ENCODE measurements at regions not wholly inside any gene's neighbourhood (a gene's known extent, or its start where the extent isn't known, plus 50 kb on each side); places are given as distances from the start of the nearest gene placed in this dataset.

DNA sequence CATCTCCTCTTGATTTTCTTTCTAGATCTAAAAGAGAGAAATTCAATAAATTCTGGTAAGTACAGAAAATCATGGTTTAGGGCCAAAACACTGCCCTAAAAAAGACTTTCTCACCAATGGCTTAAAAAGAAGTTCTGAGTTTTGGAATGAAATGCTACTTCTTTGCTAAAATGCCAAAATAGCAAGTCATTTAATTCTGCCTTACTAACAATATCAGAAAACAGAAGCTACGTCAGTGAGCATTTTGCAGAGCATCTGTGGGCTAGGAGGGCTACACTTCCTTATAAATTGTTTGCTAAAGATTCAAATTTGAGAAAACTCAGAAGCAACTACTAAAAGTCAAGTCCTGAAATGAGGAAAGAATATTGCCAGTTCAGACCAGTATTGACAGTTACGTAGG lies 560.8 kb upstream of the CELF2 start:
- TF ChIP-seq POLR2A (IDR thresholded peaks at IDR 0.05) = no peak
- TF ChIP-seq, protein P1, sequence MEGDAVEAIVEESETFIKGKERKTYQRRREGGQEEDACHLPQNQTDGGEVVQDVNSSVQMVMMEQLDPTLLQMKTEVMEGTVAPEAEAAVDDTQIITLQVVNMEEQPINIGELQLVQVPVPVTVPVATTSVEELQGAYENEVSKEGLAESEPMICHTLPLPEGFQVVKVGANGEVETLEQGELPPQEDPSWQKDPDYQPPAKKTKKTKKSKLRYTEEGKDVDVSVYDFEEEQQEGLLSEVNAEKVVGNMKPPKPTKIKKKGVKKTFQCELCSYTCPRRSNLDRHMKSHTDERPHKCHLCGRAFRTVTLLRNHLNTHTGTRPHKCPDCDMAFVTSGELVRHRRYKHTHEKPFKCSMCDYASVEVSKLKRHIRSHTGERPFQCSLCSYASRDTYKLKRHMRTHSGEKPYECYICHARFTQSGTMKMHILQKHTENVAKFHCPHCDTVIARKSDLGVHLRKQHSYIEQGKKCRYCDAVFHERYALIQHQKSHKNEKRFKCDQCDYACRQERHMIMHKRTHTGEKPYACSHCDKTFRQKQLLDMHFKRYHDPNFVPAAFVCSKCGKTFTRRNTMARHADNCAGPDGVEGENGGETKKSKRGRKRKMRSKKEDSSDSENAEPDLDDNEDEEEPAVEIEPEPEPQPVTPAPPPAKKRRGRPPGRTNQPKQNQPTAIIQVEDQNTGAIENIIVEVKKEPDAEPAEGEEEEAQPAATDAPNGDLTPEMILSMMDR (IDR thresholded peaks at IDR 0.05) = no peak
- H3K27me3 ChIP-seq = no peaks in the 10 kb centered on the region
- H3K9me3 ChIP-seq = no peaks in the 10 kb centered on the region
- no peaks in the 10 kb centered on the region for H3K36me3 ChIP-seq
- no peak overlapping the region for H3K4me3 ChIP-seq (replicated peaks in 1 of 3)
- DNase-seq = no peak
- WGBS, 2 donors = 92% methylated on average over 2 of the region's 2 CpGs
- intact Hi-C loops (cut with DNase I) = no loop called here
- no peak overlapping the region for H3K27ac ChIP-seq
- no peaks in the 10 kb centered on the region for H3K4me1 ChIP-seq

DNA sequence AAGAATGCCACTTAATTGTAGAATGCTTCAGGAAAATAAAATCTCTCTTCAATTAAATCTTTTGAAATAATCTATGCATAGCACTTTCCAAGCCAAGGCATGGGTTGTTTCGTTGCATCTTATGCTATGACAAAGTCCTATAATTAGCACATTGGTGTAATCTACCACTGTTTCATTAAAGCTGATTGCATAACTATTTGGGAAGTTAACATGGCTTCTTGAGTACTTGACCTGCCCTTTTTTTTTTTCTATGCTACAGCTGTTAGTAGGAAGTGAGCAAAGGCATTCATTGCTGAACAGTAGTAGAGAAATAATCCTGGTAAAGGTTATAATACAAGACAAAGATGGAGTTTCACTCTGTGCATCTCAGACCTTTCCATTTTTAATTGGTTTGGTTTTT lies 557.2 kb upstream of the CELF2 start:
- DNase-seq = no peak
- Histone ChIP-seq H3K9me3 (no peaks in the 10 kb centered on the region), H3K36me3 (no peaks in the 10 kb centered on the region), H3K4me3 (replicated peaks in 1 of 3) (no peak overlapping the region), H3K4me1 (no peaks in the 10 kb centered on the region), H3K27ac (no peak overlapping the region), H3K27me3 (no peaks in the 10 kb centered on the region)
- TF ChIP-seq, protein P1 (IDR thresholded peaks at IDR 0.05) = no peak
- TF ChIP-seq POLR2A (IDR thresholded peaks at IDR 0.05) = no peak
- intact Hi-C loops (cut with DNase I) = no loop called here
- WGBS, 2 donors = 77 to 88% methylated on average over 1 of the region's 1 CpG

DNA sequence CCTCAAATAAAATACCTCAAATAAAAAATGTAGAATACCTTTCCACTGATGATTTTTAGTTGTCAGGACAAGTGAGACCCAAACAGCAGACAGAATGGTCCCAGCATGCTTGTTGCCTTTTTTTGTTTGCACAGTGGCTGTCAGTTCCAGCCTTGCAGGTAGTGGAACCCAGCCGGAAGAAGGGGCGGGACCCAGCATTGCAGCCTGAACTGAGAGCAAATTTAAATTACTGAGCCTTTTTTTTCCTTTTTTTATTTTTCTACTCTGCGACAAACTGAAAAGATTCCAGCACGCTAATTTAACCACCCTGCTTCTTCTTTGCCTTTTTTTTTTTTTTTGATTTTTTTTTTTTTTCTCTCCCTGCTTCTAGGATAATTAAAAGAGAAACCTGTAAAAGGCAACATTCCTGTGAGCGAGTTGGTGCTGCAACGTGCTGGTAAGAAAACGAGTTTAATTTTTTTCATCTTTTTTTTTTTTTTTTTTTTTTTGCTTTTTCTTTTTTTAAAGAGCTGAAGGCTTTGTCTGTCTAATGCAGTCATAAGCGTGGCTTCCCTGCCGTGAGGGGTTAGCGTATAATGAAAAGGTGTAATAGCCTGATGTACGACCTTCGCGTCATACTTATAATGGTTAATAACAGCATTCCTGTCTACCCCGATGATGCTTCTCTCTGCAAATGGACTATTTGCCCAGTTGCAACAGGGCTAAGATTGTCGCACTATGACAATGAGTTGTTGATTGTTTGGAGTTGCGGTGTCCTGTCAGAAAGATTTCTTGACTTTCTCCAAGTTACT lies 555.3 kb upstream of the CELF2 start:
- Histone ChIP-seq H3K9me3 (no peaks in the 10 kb centered on the region), H3K4me3 (replicated peaks in 1 of 3) (no peak overlapping the region), H3K27me3 (no peaks in the 10 kb centered on the region), H3K36me3 (no peaks in the 10 kb centered on the region), H3K27ac (no peak overlapping the region), H3K4me1 (no peaks in the 10 kb centered on the region)
- TF ChIP-seq, protein P1 (IDR thresholded peaks at IDR 0.05) = no peak
- TF ChIP-seq POLR2A (IDR thresholded peaks at IDR 0.05) = no peak
- intact Hi-C loops (cut with DNase I) = no loop called here
- no peak for DNase-seq
- WGBS, 2 donors = 75 to 78% methylated on average over 16 of the region's 16 CpGs

DNA sequence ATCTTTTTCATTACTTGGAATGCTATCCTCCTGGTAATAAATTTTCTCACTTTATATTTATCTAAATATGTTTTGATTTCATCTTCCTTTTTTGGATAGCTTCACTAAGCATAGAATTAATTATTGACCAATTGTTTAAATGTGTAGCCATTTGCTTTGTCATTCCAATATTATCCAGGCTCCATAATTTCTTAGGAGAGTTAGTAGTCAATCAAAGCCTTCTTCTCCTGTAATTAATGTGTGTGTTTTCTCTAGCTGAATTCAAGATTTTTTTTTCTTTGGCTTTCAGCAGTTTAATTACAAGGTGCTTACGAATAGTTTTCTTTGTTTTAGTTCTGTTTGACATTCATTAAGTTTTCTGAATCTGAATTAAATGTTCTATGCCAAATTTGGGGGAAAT lies 545.9 kb upstream of the CELF2 start:
- no peaks in the 10 kb centered on the region for H3K36me3 ChIP-seq
- WGBS, 2 donors = 77 to 84% methylated on average over 1 of the region's 1 CpG

DNA sequence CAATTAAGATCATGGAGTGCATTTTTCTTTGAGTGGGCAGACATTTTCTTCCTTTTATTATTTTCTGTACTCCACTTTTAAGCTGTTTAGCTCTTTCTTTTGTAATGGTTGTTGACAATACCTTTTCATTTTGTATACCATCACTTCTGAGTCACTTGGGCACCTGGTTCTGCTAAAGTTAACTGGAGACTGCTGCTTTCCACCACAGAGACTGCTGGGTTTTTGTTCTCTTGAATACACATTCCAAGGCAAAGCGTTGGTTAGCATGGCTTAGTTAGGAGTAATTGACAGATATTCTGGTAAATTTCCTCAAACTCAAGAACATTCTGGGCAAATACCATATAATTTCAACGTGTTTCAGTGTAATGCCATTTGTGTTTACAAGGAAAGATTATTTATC lies 541.9 kb upstream of the CELF2 start:
- Histone ChIP-seq H3K4me3 (replicated peaks in 1 of 3) (no peak overlapping the region), H3K4me1 (no peaks in the 10 kb centered on the region), H3K27me3 (no peaks in the 10 kb centered on the region), H3K36me3 (no peaks in the 10 kb centered on the region), H3K9me3 (no peaks in the 10 kb centered on the region), H3K27ac (no peak overlapping the region)
- 30 to 55% methylated on average over 2 of the region's 2 CpGs for WGBS, 2 donors
- no peak for DNase-seq
- TF ChIP-seq, protein P1 (IDR thresholded peaks at IDR 0.05) = no peak
- TF ChIP-seq POLR2A (IDR thresholded peaks at IDR 0.05) = no peak
- intact Hi-C loops (cut with DNase I) = no loop called here

More for the DNA sequence above, 545.9 kb upstream of the CELF2 start:
- Histone ChIP-seq H3K27ac (no peak overlapping the region), H3K9me3 (no peaks in the 10 kb centered on the region), H3K4me1 (no peaks in the 10 kb centered on the region), H3K4me3 (replicated peaks in 1 of 3) (no peak overlapping the region), H3K27me3 (no peaks in the 10 kb centered on the region)
- intact Hi-C loops (cut with DNase I) = no loop called here
- DNase-seq = no peak
- TF ChIP-seq POLR2A (IDR thresholded peaks at IDR 0.05) = no peak
- TF ChIP-seq, protein P1 (IDR thresholded peaks at IDR 0.05) = no peak

Data from thyroid gland (tissue), 4 donors.